K562 (cell line): ENCODE measurements at regions not wholly inside any gene's neighbourhood (a gene's known extent, or its start where the extent isn't known, plus 50 kb on each side); places are given as distances from the start of the nearest gene placed in this dataset.

ENCODE experiments used
- ATAC-seq: fragments of 200-7000 bp; cut with Tn5 transposase; 3 replicates; pipeline ENCODE4 v1.9.1; 2020; ENCODE audit warnings: moderate library complexity
- BruUV-seq: library from RNA; stranded (reverse); fragments of 400-500 nt; replicated peaks from 2 replicates; lab custom pipeline; 2021; lab: Mats Ljungman, UMichigan
- CTCF ChIA-PET: fragments of 300-600 bp; formaldehyde crosslinking; extraction: SDS; loops from one replicate; lab custom pipeline; 2021; ENCODE audit warnings: low intra/inter-chr PET ratio; lab: Yijun Ruan, JAX
- POLR2A ChIA-PET: fragments of 300-600, 350-650 bp; sonication (Branson Sonifier 250); formaldehyde crosslinking; extraction: SDS; loops from one replicate; lab custom pipeline; 2021; ENCODE audit warnings: antibody characterized with exemption, inconsistent platforms; lab: Yijun Ruan, JAX
- DNase-seq, 4 experiments: peaks; one replicate each; pipeline versions ENCODE4 v3.0.0 to v3.0.0-alpha.2; 2011 to 2018; ENCODE audit warnings: low spot score in 3 of 4, mixed read lengths in 3 of 4; ENCODE audit errors: extremely low read depth in 1 of 4
- FAIRE-seq: peaks from 2 replicates; lab custom pipeline; 2011; peaks lifted over from hg19 to GRCh38; lab: Jason Lieb, UNC
- H2AFZ ChIP-seq: 2 replicates; pipeline ENCODE4 v1.6.0; 2011; ENCODE audit warnings: low read depth, low read length, control low read depth, inconsistent platforms
- H3K27ac ChIP-seq: fragments of 200-600 bp; 3 replicates; pipeline ENCODE4 v1.8.0; 2011; ENCODE audit warnings: low read depth, mild to moderate bottlenecking, control low read depth, inconsistent platforms, low read length, moderate library complexity, mixed read lengths; ENCODE audit errors: extremely low read depth
- H3K27me3 ChIP-seq, 2 experiments: fragments of 300-600 bp in 1 of 2; 2 replicates in 1 of 2; 3 replicates in 1 of 2; pipeline versions ENCODE4 v1.6.0 to v1.8.0; 2011; ENCODE audit warnings: inconsistent platforms in 2 of 2, low read length in 2 of 2, mild to moderate bottlenecking in 1 of 2, mixed read lengths in 1 of 2, moderate library complexity in 1 of 2; ENCODE audit not compliant: control insufficient read depth in 2 of 2, insufficient read depth in 2 of 2
- H3K36me3 ChIP-seq: fragments of 300-600 bp; 3 replicates; pipeline ENCODE4 v1.8.0; 2011; ENCODE audit warnings: mild to moderate bottlenecking, low read length, inconsistent platforms; ENCODE audit not compliant: control insufficient read depth, insufficient read depth
- H3K4me1 ChIP-seq, 2 experiments: fragments of 200-600 bp in 1 of 2; replicated peaks in 1 of 2; 2 replicates in 1 of 2; 3 replicates in 1 of 2; pipeline versions ENCODE4 v1.5.1 to v1.8.0; 2011; ENCODE audit warnings: inconsistent platforms in 2 of 2, low read length in 2 of 2, mild to moderate bottlenecking in 1 of 2, mixed read lengths in 1 of 2, moderate library complexity in 1 of 2; ENCODE audit not compliant: control insufficient read depth in 2 of 2, insufficient read depth in 2 of 2
- H3K4me2 ChIP-seq: 2 replicates; pipeline ENCODE4 v1.6.1; 2011; ENCODE audit warnings: low read length, control low read depth, inconsistent platforms, mixed read lengths; ENCODE audit not compliant: insufficient read depth
- H3K4me3 ChIP-seq: fragments of 200-600 bp; sonication (generic), shearing (Covaris generic); 2 replicates; pipeline ENCODE4 v1.5.1; 2016; ENCODE audit warnings: control low read depth, inconsistent platforms
- H3K79me2 ChIP-seq: fragments of 200-600 bp; 3 replicates; pipeline ENCODE4 v1.8.0; 2011; ENCODE audit warnings: low read length, inconsistent platforms; ENCODE audit not compliant: control insufficient read depth, insufficient read depth
- H3K9ac ChIP-seq, 2 experiments: 2 replicates each; pipeline versions ENCODE4 v1.6.0 to v1.6.1; 2011; ENCODE audit warnings: low read depth in 2 of 2, low read length in 2 of 2, control low read depth in 1 of 2, inconsistent platforms in 1 of 2, mild to moderate bottlenecking in 1 of 2, mixed read lengths in 1 of 2; ENCODE audit not compliant: insufficient read depth in 1 of 2
- H3K9me1 ChIP-seq: one replicate; pipeline ENCODE4 v1.6.0; 2011; ENCODE audit warnings: inconsistent platforms, mild to moderate bottlenecking, low read length, moderate library complexity; ENCODE audit not compliant: control insufficient read depth, insufficient read depth
- H3K9me3 ChIP-seq: replicated peaks from 2 replicates; pipeline ENCODE4 v1.5.1; 2011; ENCODE audit warnings: low read depth, low read length, inconsistent platforms; ENCODE audit not compliant: control insufficient read depth, insufficient read depth
- H4K20me1 ChIP-seq: replicated peaks from 2 replicates; pipeline ENCODE4 v1.6.1; 2011; ENCODE audit warnings: low read length, inconsistent platforms, mixed read lengths; ENCODE audit not compliant: control insufficient read depth, insufficient read depth
- BCL6 ChIP-seq: fragments of 250-450 bp; sonication (Bioruptor Pico); IDR thresholded peaks from 2 replicates; pipeline ENCODE4 v1.4.0; 2020
- DEAF1 ChIP-seq: fragments of 450-650 bp; formaldehyde crosslinking; IDR thresholded peaks from 2 replicates; pipeline ENCODE4 v1.4.0; 2020; ENCODE audit warnings: mild to moderate bottlenecking, moderate library complexity
- FOXJ2 ChIP-seq: fragments of 200-800 bp; sonication (Bioruptor generic); IDR thresholded peaks from 2 replicates; pipeline ENCODE4 v1.6.1; 2016; ENCODE audit warnings: missing genetic modification characterization, missing compliant biosample characterization
- HDAC2 ChIP-seq: fragments of 450-650 bp; IDR thresholded peaks from 2 replicates; pipeline ENCODE4 v1.6.1; 2016; ENCODE audit warnings: mild to moderate bottlenecking
- LEF1 ChIP-seq: fragments of 450-650 bp; IDR thresholded peaks from 2 replicates; pipeline ENCODE4 v1.6.1; 2016; ENCODE audit warnings: mild to moderate bottlenecking
- MCM2 ChIP-seq: fragments of 450-650 bp; IDR thresholded peaks from 2 replicates; pipeline ENCODE4 v1.6.1; 2017; ENCODE audit warnings: low read depth, mild to moderate bottlenecking
- MYBL2 ChIP-seq, 2 experiments: fragments of 450-650 bp in 1 of 2; sonication (generic) in 1 of 2; formaldehyde crosslinking in 1 of 2; IDR thresholded peaks; 2 replicates each; pipeline versions ENCODE4 v1.6.1 to v1.8.1; 2017 to 2022; ENCODE audit warnings: borderline replicate concordance in 1 of 2, inconsistent platforms in 1 of 2, low read depth in 1 of 2, mild to moderate bottlenecking in 1 of 2, missing genetic modification reagents in 1 of 2, moderate library complexity in 1 of 2
- NFIX ChIP-seq: fragments of 250-450 bp; sonication (Bioruptor Pico); IDR thresholded peaks from 2 replicates; pipeline ENCODE4 v1.4.0; 2020; ENCODE audit warnings: low read depth, mild to moderate bottlenecking, moderate library complexity
- RFX5 ChIP-seq: IDR thresholded peaks from 2 replicates; pipeline ENCODE4 v1.6.1; 2011; ENCODE audit warnings: low read depth, mild to moderate bottlenecking, improper control_type of control experiment, low read length
- ZBTB1 ChIP-seq: sonication (generic); formaldehyde crosslinking; IDR thresholded peaks from 2 replicates; pipeline ENCODE4 v1.8.1; 2023; ENCODE audit warnings: missing genetic modification reagents, low read depth, mild to moderate bottlenecking, borderline replicate concordance
- ZBTB12 ChIP-seq: fragments of 250-450 bp; sonication (Bioruptor Pico); IDR thresholded peaks from 2 replicates; pipeline ENCODE4 v1.4.0; 2020
- ZNF121 ChIP-seq: sonication (generic); formaldehyde crosslinking; conservative IDR thresholded peaks from 2 replicates; pipeline ENCODE4 v1.8.0; 2022; ENCODE audit warnings: missing genetic modification reagents
- ZNF384 ChIP-seq: IDR thresholded peaks from 2 replicates; pipeline ENCODE4 v1.6.1; 2012; ENCODE audit warnings: low read depth, low read length, improper control_type of control experiment
- WGBS: fragments of 100-300 bp; shearing (Covaris generic); methylation state at CpG from one replicate; pipeline ENCODE4 v1.1.6; 2016; ENCODE audit warnings: low coverage, mixed read lengths; ENCODE audit not compliant: insufficient coverage; ENCODE audit errors: missing lambda C conversion rate; 5-methylcytosine and 5-hydroxymethylcytosine counted together
- in situ Hi-C: fragments of 300-500 bp; cut with MboI; formaldehyde crosslinking; loops from 4 replicates; pipeline ENCODE4 v1.15.0; 2018; ENCODE audit warnings: inconsistent platforms, mixed read lengths
- intact Hi-C: fragments of 100-400 bp; cut with micrococcal nuclease; formaldehyde crosslinking; loops from 2 replicates; pipeline ENCODE4 v1.14.2; 2022
- TF ChIP-seq, protein P1 (sequence below): fragments of 450-650 bp; formaldehyde crosslinking; IDR thresholded peaks from 2 replicates; pipeline ENCODE4 v1.4.0; 2020; ENCODE audit warnings: mild to moderate bottlenecking, moderate library complexity

DNA sequence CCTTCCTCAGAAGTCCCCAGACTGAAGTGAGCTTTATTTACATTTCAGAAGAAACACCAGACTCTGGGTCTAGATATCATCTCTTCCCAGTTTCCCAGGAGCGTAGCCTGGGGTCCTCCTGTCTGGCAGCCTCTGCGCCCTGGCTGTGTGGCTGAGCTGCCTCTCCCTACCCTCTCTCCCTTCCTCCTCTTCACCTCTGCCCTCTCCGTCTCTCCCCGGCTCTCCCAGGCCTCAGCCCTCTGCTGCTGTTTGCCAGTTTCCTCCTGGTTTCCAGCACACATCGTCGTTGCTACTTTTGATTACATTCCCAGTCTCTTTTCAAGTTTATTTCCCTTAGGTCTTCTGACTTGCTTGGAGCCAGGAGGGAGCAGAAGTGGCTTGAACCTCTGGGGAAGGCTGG lies 91.1 kb upstream of the DISP3 start (continued):
- no peak for TF ChIP-seq ZBTB12 (CRISPR knock-in tag)
- TF ChIP-seq MYBL2 (IDR thresholded peaks at IDR 0.05; ENCODE audit: low read depth) = no peak
- TF ChIP-seq MYBL2 (CRISPR knock-in tag; IDR thresholded peaks at IDR 0.05; ENCODE audit: borderline replicate concordance) = no peak
- TF ChIP-seq DEAF1 = no peak

DNA sequence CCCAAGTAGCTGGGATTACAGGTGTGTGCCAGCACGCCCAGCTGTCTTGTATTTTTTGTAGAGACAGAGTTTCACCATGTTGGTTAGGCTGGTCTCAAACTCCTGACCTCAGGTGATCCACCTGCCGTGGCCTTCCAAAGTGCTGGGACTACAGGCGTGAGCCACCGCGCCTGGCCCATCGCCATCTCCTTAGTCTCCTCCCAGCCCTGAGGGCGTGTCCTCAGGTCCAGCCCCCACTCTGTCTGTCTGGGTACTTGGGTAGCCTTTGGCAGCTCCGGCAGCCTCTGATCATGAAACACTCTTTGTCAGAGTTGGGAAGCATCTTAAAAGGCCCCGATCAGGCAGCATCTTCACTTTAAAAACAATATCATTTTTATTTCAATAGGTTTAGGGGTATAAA lies 90.3 kb upstream of the DISP3 start:
- FAIRE-seq (no peak), ATAC-seq (peak; percentile 72), DNase-seq (no peak)
- H3K4me3 ChIP-seq = no peak overlapping the region
- intact Hi-C loops = no loop called here
- CTCF ChIA-PET = no interaction called here
- no peak overlapping the region for H3K4me2 ChIP-seq
- WGBS = 0% methylated on average over 9 of the region's 9 CpGs
- TF ChIP-seq ZBTB1 (CRISPR knock-in tag) (no peak), HDAC2 (no peak), RFX5 (no peak), MCM2 (no peak), ZNF121 (CRISPR knock-in tag) (no peak), BCL6 (CRISPR knock-in tag) (no peak), FOXJ2 (tag) (no peak), NFIX (no peak), ZNF384 (no peak), LEF1 (no peak)
- TF ChIP-seq, protein P1, sequence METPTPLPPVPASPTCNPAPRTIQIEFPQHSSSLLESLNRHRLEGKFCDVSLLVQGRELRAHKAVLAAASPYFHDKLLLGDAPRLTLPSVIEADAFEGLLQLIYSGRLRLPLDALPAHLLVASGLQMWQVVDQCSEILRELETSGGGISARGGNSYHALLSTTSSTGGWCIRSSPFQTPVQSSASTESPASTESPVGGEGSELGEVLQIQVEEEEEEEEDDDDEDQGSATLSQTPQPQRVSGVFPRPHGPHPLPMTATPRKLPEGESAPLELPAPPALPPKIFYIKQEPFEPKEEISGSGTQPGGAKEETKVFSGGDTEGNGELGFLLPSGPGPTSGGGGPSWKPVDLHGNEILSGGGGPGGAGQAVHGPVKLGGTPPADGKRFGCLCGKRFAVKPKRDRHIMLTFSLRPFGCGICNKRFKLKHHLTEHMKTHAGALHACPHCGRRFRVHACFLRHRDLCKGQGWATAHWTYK = no peak
- no peak overlapping the region; a peak in 1 of 4 replicates for H3K9ac ChIP-seq
- H3K27me3 ChIP-seq = peaks cover 24 to 70% of the 10 kb centered on the region in 2 experiments
- H3K9me3 ChIP-seq = no peaks in the 10 kb centered on the region
- BruUV-seq = no TSS peak
- no peaks in the 10 kb centered on the region for H3K79me2 ChIP-seq
- H3K36me3 ChIP-seq = no peaks in the 10 kb centered on the region
- in situ Hi-C loops = no loop called here
- POLR2A ChIA-PET = interaction anchor here (0.9 kb wide), 1 partner anchor 8 kb away, joined by 5 read pairs; no protein-coding TSS in a partner anchor
- H3K4me1 ChIP-seq = no peaks in the 10 kb centered on the region; a peak in 2 of 5 replicates
- no peaks in the 10 kb centered on the region for H3K9me1 ChIP-seq
- H2AFZ ChIP-seq = no peak overlapping the region
- H3K27ac ChIP-seq = no peak overlapping the region
- H4K20me1 ChIP-seq = peaks cover 6% of the 10 kb centered on the region
